HAP-1 (cell line): ENCODE measurements at regions not wholly inside any gene's neighbourhood (a gene's known extent, or its start where the extent isn't known, plus 50 kb on each side); places are given as distances from the start of the nearest gene placed in this dataset.
"Not testable (repeated sequence)": the region's sequence is repeated elsewhere in the genome, so short reads cannot be mapped to it uniquely, and the experiment has no call there.

ENCODE experiments used
- DNase-seq, 2 experiments: peaks; one replicate each; pipeline ENCODE4 v3.0.0-alpha.2; 2016 to 2020; ENCODE audit warnings: low spot score in 2 of 2
- H3K27me3 ChIP-seq: fragments of 250-450 bp; sonication (Bioruptor Pico); 2 replicates; pipeline ENCODE4 v1.5.1; 2020; ENCODE audit warnings: low read depth, mild to moderate bottlenecking, moderate library complexity
- H3K36me3 ChIP-seq: fragments of 250-450 bp; sonication (Bioruptor Pico); replicated peaks from 2 replicates; pipeline ENCODE4 v1.5.1; 2020; ENCODE audit warnings: mild to moderate bottlenecking
- H3K4me1 ChIP-seq: fragments of 250-450 bp; sonication (Bioruptor Pico); 2 replicates; pipeline ENCODE4 v1.5.1; 2020; ENCODE audit warnings: mild to moderate bottlenecking
- H3K4me3 ChIP-seq: fragments of 250-450 bp; sonication (Bioruptor Pico); 2 replicates; pipeline ENCODE4 v1.5.1; 2020; ENCODE audit warnings: mild to moderate bottlenecking, moderate library complexity
- H3K9me3 ChIP-seq: fragments of 250-450 bp; sonication (Bioruptor Pico); 2 replicates; pipeline ENCODE4 v1.5.1; 2020; ENCODE audit warnings: mild to moderate bottlenecking, moderate library complexity
- in situ Hi-C: fragments of 300-500 bp; cut with MboI; formaldehyde crosslinking; loops from 3 replicates; pipeline ENCODE4 v1.14.3; 2020; ENCODE audit warnings: low sequenced_read_pairs, inconsistent platforms, mixed read lengths

- no peaks in the 10 kb centered on the region for H3K36me3 ChIP-seq
- DNase-seq: no peak
- no peaks in the 10 kb centered on the region for H3K9me3 ChIP-seq
- no peaks in the 10 kb centered on the region for H3K27me3 ChIP-seq
- H3K4me1 ChIP-seq: peaks cover 5% of the 10 kb centered on the region
- no peak overlapping the region for H3K4me3 ChIP-seq
- in situ Hi-C loops: no loop called here
Observed at GRCh38 chr4:179285696-179286095, 1843.5 kb upstream of the AGA start.

DNA sequence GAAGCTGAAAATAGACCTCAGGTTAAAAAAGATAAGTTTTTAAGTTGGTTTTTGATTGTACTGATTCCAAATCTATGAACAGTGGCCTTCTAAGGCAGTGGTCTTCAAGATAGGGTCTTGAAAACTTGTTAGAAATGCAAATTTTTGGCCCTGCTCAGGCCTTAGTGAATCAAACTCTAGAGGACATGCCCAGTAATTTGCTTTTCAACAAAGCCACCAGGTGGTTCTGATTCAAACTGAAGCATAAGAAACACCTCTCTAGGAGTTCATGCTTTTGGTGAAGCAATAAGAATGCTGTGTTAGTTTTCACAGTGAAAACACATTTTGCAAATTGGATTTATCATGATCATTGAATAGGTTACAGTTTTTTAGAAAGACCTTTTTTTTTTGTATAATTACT lies 1849.4 kb upstream of the AGA start:
- no peaks in the 10 kb centered on the region for H3K27me3 ChIP-seq
- H3K36me3 ChIP-seq: no peaks in the 10 kb centered on the region
- no peaks in the 10 kb centered on the region for H3K4me1 ChIP-seq
- in situ Hi-C loops: no loop called here
- no peak overlapping the region for H3K4me3 ChIP-seq
- no peaks in the 10 kb centered on the region for H3K9me3 ChIP-seq
- no peak for DNase-seq

GRCh38 chr4:179292468-179292867 lies 1850.2 kb upstream of the AGA start:
- no peaks in the 10 kb centered on the region for H3K9me3 ChIP-seq
- in situ Hi-C loops: no loop called here
- no peaks in the 10 kb centered on the region for H3K4me1 ChIP-seq
- H3K4me3 ChIP-seq: no peak overlapping the region
- H3K27me3 ChIP-seq: no peaks in the 10 kb centered on the region
- peak in 1 of 2 experiments; percentile 18 for DNase-seq
- H3K36me3 ChIP-seq: no peaks in the 10 kb centered on the region

GRCh38 chr4:179307297-179308136 lies 1865.3 kb upstream of the AGA start:
- H3K27me3 ChIP-seq: no peaks in the 10 kb centered on the region
- H3K9me3 ChIP-seq: no peaks in the 10 kb centered on the region
- DNase-seq: peak; percentile 34 to 77
- in situ Hi-C loops: no loop called here
- H3K36me3 ChIP-seq: no peaks in the 10 kb centered on the region
- no peaks in the 10 kb centered on the region for H3K4me1 ChIP-seq
- no peak overlapping the region for H3K4me3 ChIP-seq

GRCh38 chr4:179313823-179314222 lies 1871.6 kb upstream of the AGA start:
- H3K36me3 ChIP-seq: no peaks in the 10 kb centered on the region
- in situ Hi-C loops: no loop called here
- no peaks in the 10 kb centered on the region for H3K27me3 ChIP-seq
- H3K9me3 ChIP-seq: no peaks in the 10 kb centered on the region
- no peak overlapping the region for H3K4me3 ChIP-seq
- DNase-seq: no peak
- no peaks in the 10 kb centered on the region for H3K4me1 ChIP-seq

DNA sequence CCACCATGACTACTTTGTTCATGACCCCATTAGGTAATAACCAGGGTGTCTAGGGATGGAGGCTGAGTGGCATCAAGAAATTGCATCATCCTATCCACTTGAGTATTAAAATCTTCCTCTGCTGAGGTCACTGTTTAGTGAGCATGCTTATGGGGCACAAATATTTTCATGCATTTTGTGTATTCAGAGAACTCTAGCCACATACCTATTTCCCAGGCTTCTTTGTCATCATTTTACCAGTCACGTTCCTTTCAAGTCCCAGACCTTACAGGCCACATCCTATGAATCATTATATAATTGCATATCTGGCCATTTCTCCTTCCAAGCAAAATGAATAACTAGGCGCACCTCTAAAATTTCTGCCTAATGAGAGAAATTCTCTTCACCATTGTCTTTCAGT lies 1882.9 kb upstream of the AGA start:
- Histone ChIP-seq H3K9me3 (no peaks in the 10 kb centered on the region), H3K36me3 (no peaks in the 10 kb centered on the region), H3K4me3 (no peak overlapping the region), H3K27me3 (no peaks in the 10 kb centered on the region), H3K4me1 (peaks cover 4% of the 10 kb centered on the region; the same call in 1 of the 2 replicates)
- in situ Hi-C loops: no loop called here
- DNase-seq: no peak

GRCh38 chr4:179328627-179329026 lies 1886.4 kb upstream of the AGA start:
- no peak for DNase-seq
- Histone ChIP-seq H3K9me3 (no peaks in the 10 kb centered on the region), H3K4me3 (no peak overlapping the region), H3K27me3 (no peaks in the 10 kb centered on the region), H3K36me3 (no peaks in the 10 kb centered on the region), H3K4me1 (peaks cover 4% of the 10 kb centered on the region; the same call in 1 of the 2 replicates)
- in situ Hi-C loops: no loop called here

DNA sequence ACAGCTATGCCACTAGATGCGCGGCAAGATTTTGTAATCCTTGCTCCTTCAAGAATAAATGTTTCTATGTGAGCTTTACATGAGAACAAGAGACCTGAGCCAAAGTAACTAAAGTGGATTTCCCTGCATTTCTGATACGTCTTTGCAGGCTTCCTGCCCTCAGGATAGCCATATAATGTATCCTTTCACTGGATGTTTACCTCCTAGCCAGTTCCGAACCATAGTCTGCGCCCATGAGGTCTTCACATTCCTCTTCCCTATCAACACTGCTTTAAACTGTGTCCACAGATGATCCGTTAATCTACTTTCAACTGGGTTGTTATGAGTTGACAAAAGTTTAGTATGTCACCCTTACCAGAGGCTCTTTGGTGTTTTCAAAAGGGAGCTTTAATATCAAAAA lies 1889.1 kb upstream of the AGA start:
- no peak for DNase-seq
- in situ Hi-C loops: no loop called here
- no peaks in the 10 kb centered on the region for H3K36me3 ChIP-seq

DNA sequence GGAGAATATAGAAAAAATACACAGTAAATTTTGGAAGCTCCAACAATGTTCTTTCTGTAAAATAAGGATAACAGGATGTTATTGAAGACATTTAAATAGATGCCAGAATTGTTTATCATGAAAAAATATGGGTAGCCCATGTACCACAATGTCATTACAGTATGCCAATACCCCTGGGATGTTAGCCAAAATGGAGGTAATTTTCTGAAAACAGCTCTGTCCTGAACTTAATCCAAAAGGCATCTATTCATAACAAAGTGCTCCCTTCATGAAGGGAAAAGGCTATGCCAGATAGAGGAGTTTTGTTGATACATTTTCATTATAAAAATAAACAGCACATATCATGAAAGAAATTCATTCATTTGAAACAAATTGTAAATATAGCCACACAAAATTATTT lies 1902.6 kb upstream of the AGA start:
- H3K36me3 ChIP-seq: no peaks in the 10 kb centered on the region
- in situ Hi-C loops: no loop called here
- no peak for DNase-seq
- no peaks in the 10 kb centered on the region for H3K4me1 ChIP-seq
- 0 out of 2 replicates have a peak, but pooled peaks cover 2% of the 10 kb centered on the region for H3K9me3 ChIP-seq
- no peak overlapping the region for H3K4me3 ChIP-seq
- H3K27me3 ChIP-seq: no peaks in the 10 kb centered on the region

More for the DNA sequence above, 1889.1 kb upstream of the AGA start:
- Histone ChIP-seq H3K27me3 (no peaks in the 10 kb centered on the region), H3K4me3 (no peak overlapping the region), H3K9me3 (no peaks in the 10 kb centered on the region), H3K4me1 (no peaks in the 10 kb centered on the region)

GRCh38 chr4:179352221-179352620 lies 1910.0 kb upstream of the AGA start:
- Histone ChIP-seq H3K9me3 (0 out of 2 replicates have a peak, but pooled peaks cover 2% of the 10 kb centered on the region), H3K27me3 (no peaks in the 10 kb centered on the region), H3K4me1 (no peaks in the 10 kb centered on the region), H3K4me3 (no peak overlapping the region), H3K36me3 (no peaks in the 10 kb centered on the region)
- DNase-seq: no peak
- in situ Hi-C loops: no loop called here

DNA sequence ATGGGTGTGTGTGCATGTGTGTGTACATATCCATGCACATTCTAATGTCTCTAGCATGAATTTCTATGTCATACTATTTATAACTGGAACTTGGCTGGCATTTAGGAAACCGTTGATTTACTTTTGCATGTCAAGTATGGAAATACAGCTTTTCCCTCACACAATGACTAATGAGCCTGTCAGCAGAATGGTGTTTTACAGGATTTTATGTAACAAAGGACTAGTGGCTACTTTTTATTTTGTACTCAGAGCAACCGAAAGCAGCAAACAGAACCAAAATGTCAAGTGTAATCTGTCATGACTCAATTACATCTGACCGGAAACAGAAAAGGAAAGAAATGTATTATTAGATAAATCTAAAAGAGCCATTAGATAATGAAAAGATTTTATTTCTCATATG lies 1911.5 kb upstream of the AGA start:
- Histone ChIP-seq H3K9me3 (0 out of 2 replicates have a peak, but pooled peaks cover 2% of the 10 kb centered on the region), H3K4me3 (no peak overlapping the region), H3K27me3 (no peaks in the 10 kb centered on the region), H3K4me1 (no peaks in the 10 kb centered on the region), H3K36me3 (no peaks in the 10 kb centered on the region)
- in situ Hi-C loops: no loop called here
- DNase-seq: no peak

- Histone ChIP-seq H3K4me3 (no peak overlapping the region), H3K9me3 (no peaks in the 10 kb centered on the region), H3K27me3 (no peaks in the 10 kb centered on the region), H3K36me3 (no peaks in the 10 kb centered on the region), H3K4me1 (no peaks in the 10 kb centered on the region)
- DNase-seq: no peak
- in situ Hi-C loops: no loop called here
Observed at GRCh38 chr4:179361978-179362486, 1919.8 kb upstream of the AGA start.

DNA sequence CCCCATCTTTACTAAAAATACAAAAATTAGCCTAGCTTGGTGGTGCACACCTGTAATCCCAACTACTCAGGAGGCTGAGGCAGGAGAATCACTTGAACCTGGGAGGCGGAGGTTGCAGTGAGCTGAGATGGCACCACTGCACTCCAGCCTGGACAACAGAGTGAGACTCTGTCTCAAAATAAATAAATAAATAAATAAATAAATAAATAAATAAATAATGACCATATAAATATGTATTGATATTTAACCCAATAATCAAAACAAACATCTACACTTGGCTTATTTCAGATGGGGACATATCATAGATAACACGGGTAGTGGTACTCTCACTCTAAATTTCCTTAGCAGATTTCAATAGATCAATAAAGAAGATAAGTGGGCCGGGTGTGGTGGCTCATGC lies 1923.7 kb upstream of the AGA start:
- in situ Hi-C loops: not testable (repeated sequence)

DNA sequence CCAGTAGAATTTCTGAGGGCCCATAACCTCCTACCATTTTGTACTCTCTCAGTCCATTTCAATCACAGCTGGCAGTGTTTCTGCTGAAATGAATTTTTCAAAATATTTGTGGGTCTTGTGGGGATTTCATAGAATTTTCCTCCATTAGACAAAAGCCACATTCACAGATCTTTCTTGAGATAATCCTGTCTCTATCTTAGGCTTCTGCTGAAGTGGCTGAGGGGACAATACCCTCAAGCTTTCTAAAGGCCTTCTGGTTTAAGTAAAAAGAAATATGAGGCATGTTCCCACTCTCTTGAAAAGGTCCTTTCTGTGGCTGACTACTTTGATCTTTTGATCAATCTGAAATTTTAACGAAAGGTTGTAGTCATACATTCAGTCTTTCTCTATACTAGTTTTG lies 1930.0 kb upstream of the AGA start:
- Histone ChIP-seq H3K9me3 (no peaks in the 10 kb centered on the region), H3K36me3 (no peaks in the 10 kb centered on the region), H3K4me3 (no peak overlapping the region), H3K4me1 (no peaks in the 10 kb centered on the region), H3K27me3 (no peaks in the 10 kb centered on the region)
- in situ Hi-C loops: no loop called here
- DNase-seq: no peak

More for the DNA sequence above, 1923.7 kb upstream of the AGA start:
- H3K4me3 ChIP-seq, H3K4me1 ChIP-seq, DNase-seq, H3K9me3 ChIP-seq, H3K27me3 ChIP-seq, H3K36me3 ChIP-seq: not testable (repeated sequence)
